ENCODE measurements at regions not wholly inside any gene's neighbourhood (a gene's known extent, or its start where the extent isn't known, plus 50 kb on each side); places are given as distances from the start of the nearest gene placed in this dataset.

GRCh38 chr3:162103808-162104207 is 607.2 kb downstream of the OTOL1 start:
- TF ChIP-seq CTCF (IDR thresholded peaks at IDR 0.05; ENCODE audit: low read depth, low read length), result no peak
- no peak for TF ChIP-seq EZH2phosphoT487 (IDR thresholded peaks at IDR 0.05; ENCODE audit: low read depth)

All from OCI-LY3 (cell line).